ENCODE measurements at regions not wholly inside any gene's neighbourhood (a gene's known extent, or its start where the extent isn't known, plus 50 kb on each side); places are given as distances from the start of the nearest gene placed in this dataset.

- DNase-seq: no peak
- no peaks in the 10 kb centered on the region for H3K36me3 ChIP-seq (replicated peaks in 1 of 2; ENCODE audit: control insufficient read depth in 1 of 2, insufficient read depth in 2 of 2, low read length in 1 of 2)
- CTCF ChIA-PET: no interaction called here
- no peak overlapping the region for H3K4me3 ChIP-seq (ENCODE audit: low read depth in 2 of 2, low read length in 1 of 2)
- no peak overlapping the region for H3K4me2 ChIP-seq
- no peaks in the 10 kb centered on the region for H3K9me2 ChIP-seq
- WGBS (ENCODE audit: low lambda C conversion rate): 67% methylated on average over 3 of the region's 3 CpGs
- H3K4me1 ChIP-seq (ENCODE audit: control insufficient read depth in 1 of 2, insufficient read depth in 2 of 2, low read depth in 1 of 2, low read length in 1 of 2): peaks cover 0 to 22% of the 10 kb centered on the region in 2 experiments; a peak in 3 of 4 replicates
- H3K9me3 ChIP-seq: no peaks in the 10 kb centered on the region
- no peaks in the 10 kb centered on the region for H3K79me2 ChIP-seq (ENCODE audit: insufficient read depth)
- H3K27me3 ChIP-seq (ENCODE audit: insufficient read depth): no peaks in the 10 kb centered on the region
- TF ChIP-seq CTCF (IDR thresholded peaks at IDR 0.05): no peak
- no peak for TF ChIP-seq ELF1 (IDR thresholded peaks at IDR 0.05)
- no peak for TF ChIP-seq GABPA (IDR thresholded peaks at IDR 0.05; ENCODE audit: low read depth)
- no peak for TF ChIP-seq JUND (IDR thresholded peaks at IDR 0.05)
- TF ChIP-seq MXI1 (IDR thresholded peaks at IDR 0.05; ENCODE audit: low read depth, low read length): no peak
- TF ChIP-seq EP300 (IDR thresholded peaks at IDR 0.05; ENCODE audit: borderline replicate concordance in 1 of 2, low read depth in 1 of 2, low read length in 1 of 2): no peak
- no peak for TF ChIP-seq REST (IDR thresholded peaks at IDR 0.05; ENCODE audit: low read depth, low read length)
- no peak for TF ChIP-seq FOXJ3 (CRISPR knock-in tag; IDR thresholded peaks at IDR 0.05)
- no peaks in the 10 kb centered on the region for H4K20me1 ChIP-seq (ENCODE audit: insufficient read depth)
- H3F3A ChIP-seq (replicated peaks; ENCODE audit: insufficient read depth): no peaks in the 10 kb centered on the region
- POLR2A ChIA-PET: no interaction called here
- 0 out of 2 replicates have a peak overlapping the region, but pooled peaks have one; percentile 34 for H2AFZ ChIP-seq (ENCODE audit: low read depth)
- H3K27ac ChIP-seq (ENCODE audit: low read depth in 2 of 2, low read length in 1 of 2): peak overlapping the region in 1 of 2 experiments; percentile 79; a peak in 2 of 4 replicates
- no peak overlapping the region for H3K9ac ChIP-seq
Observed at GRCh38 chr10:62561151-62561550, 187.0 kb downstream of the ZNF365 start.

- peaks cover 0 to 22% of the 10 kb centered on the region in 2 experiments; a peak in 3 of 4 replicates for H3K4me1 ChIP-seq (ENCODE audit: control insufficient read depth in 1 of 2, insufficient read depth in 2 of 2, low read depth in 1 of 2, low read length in 1 of 2)
- H4K20me1 ChIP-seq (ENCODE audit: insufficient read depth): no peaks in the 10 kb centered on the region
- no peak overlapping the region for H3K27ac ChIP-seq (ENCODE audit: low read depth in 2 of 2, low read length in 1 of 2)
- H3F3A ChIP-seq (replicated peaks; ENCODE audit: insufficient read depth): no peaks in the 10 kb centered on the region
- no peaks in the 10 kb centered on the region for H3K36me3 ChIP-seq (replicated peaks in 1 of 2; ENCODE audit: control insufficient read depth in 1 of 2, insufficient read depth in 2 of 2, low read length in 1 of 2)
- TF ChIP-seq GATA2 (CRISPR knock-in tag; IDR thresholded peaks at IDR 0.05) (no peak), GABPA (IDR thresholded peaks at IDR 0.05; ENCODE audit: low read depth) (no peak), REST (IDR thresholded peaks at IDR 0.05; ENCODE audit: low read depth, low read length) (no peak), RXRA (IDR thresholded peaks at IDR 0.05; ENCODE audit: borderline replicate concordance, low read depth) (no peak), NFIC (IDR thresholded peaks at IDR 0.05; ENCODE audit: borderline replicate concordance) (no peak), SIN3A (IDR thresholded peaks at IDR 0.05; ENCODE audit: borderline replicate concordance, low read depth, low read length) (no peak), JUND (IDR thresholded peaks at IDR 0.05) (no peak), ELF1 (IDR thresholded peaks at IDR 0.05) (no peak), MXI1 (IDR thresholded peaks at IDR 0.05; ENCODE audit: low read depth, low read length) (no peak), RFX5 (IDR thresholded peaks at IDR 0.05; ENCODE audit: low read length) (no peak), POLR2AphosphoS5 (IDR thresholded peaks at IDR 0.05; ENCODE audit: low read depth, low read length) (no peak)
- POLR2A ChIA-PET: no interaction called here
- CTCF ChIA-PET: interaction anchor here (1.5 kb wide), 1 partner anchor 256 kb away, joined by 3 read pairs; no protein-coding TSS in a partner anchor
- no peak overlapping the region for H3K4me2 ChIP-seq
- WGBS (ENCODE audit: low lambda C conversion rate): 91% methylated on average over 2 of the region's 2 CpGs
- no peak overlapping the region for H3K4me3 ChIP-seq (ENCODE audit: low read depth in 2 of 2, low read length in 1 of 2)
- no peak for DNase-seq
- no peak overlapping the region for H3K9ac ChIP-seq
- H3K27me3 ChIP-seq (ENCODE audit: insufficient read depth): no peaks in the 10 kb centered on the region
- H3K9me2 ChIP-seq: no peaks in the 10 kb centered on the region
- no peaks in the 10 kb centered on the region for H3K79me2 ChIP-seq (ENCODE audit: insufficient read depth)
- H3K9me3 ChIP-seq: no peaks in the 10 kb centered on the region
- no peak overlapping the region for H2AFZ ChIP-seq (ENCODE audit: low read depth)
Observed at GRCh38 chr10:62562101-62562500, 187.9 kb downstream of the ZNF365 start.

Measured in SK-N-SH (cell line).